NCI-H1694 (cell line): ENCODE measurements at regions not wholly inside any gene's neighbourhood (a gene's known extent, or its start where the extent isn't known, plus 50 kb on each side); places are given as distances from the start of the nearest gene placed in this dataset.

Source experiments
- DNase-seq: peaks from one replicate; lab custom pipeline; 2025; lab: John Stamatoyannopoulos, UW

- no peak for DNase-seq
These were observed 93.2 kb downstream of the PTCSC3 start for GRCh38 chr14:36083317-36083716.

GRCh38 chr14:36078080-36078479, 98.4 kb downstream of the PTCSC3 start:
- no peak for DNase-seq

GRCh38 chr14:36076197-36076596, 100.3 kb downstream of the PTCSC3 start:
- DNase-seq: no peak

- no peak for DNase-seq
These were observed 101.3 kb downstream of the PTCSC3 start for GRCh38 chr14:36075203-36075602.

GRCh38 chr14:36070720-36071043, 105.8 kb downstream of the PTCSC3 start:
- DNase-seq: no peak

- peak; percentile 57 for DNase-seq
These were observed 106.3 kb downstream of the PTCSC3 start for GRCh38 chr14:36070031-36070719.

- DNase-seq: peak; percentile 68
These were observed 107.0 kb downstream of the PTCSC3 start for GRCh38 chr14:36069535-36069900.

GRCh38 chr14:36068777-36069534, 107.6 kb downstream of the PTCSC3 start:
- no peak for DNase-seq

- DNase-seq: no peak
These were observed 108.9 kb downstream of the PTCSC3 start for GRCh38 chr14:36067428-36068187.

GRCh38 chr14:36066636-36067035, 109.9 kb downstream of the PTCSC3 start:
- DNase-seq: no peak

- DNase-seq: no peak
These were observed 110.7 kb downstream of the PTCSC3 start for GRCh38 chr14:36065831-36066230.

GRCh38 chr14:36059531-36059930, 117.0 kb downstream of the PTCSC3 start:
- DNase-seq: no peak

- peak; percentile 7 for DNase-seq
These were observed 118.9 kb downstream of the PTCSC3 start for GRCh38 chr14:36057452-36058116.

GRCh38 chr14:36056845-36057244, 119.7 kb downstream of the PTCSC3 start:
- no peak for DNase-seq

- no peak for DNase-seq
These were observed 120.8 kb downstream of the PTCSC3 start for GRCh38 chr14:36055681-36056225.

- DNase-seq: no peak
These were observed 121.5 kb downstream of the PTCSC3 start for GRCh38 chr14:36055052-36055378.

- no peak for DNase-seq
These were observed 122.0 kb downstream of the PTCSC3 start for GRCh38 chr14:36054353-36055051.

- DNase-seq: no peak
These were observed 123.8 kb downstream of the PTCSC3 start for GRCh38 chr14:36052681-36053080.

- no peak for DNase-seq
These were observed 124.5 kb downstream of the PTCSC3 start for GRCh38 chr14:36052063-36052462.

- no peak for DNase-seq
These were observed 127.9 kb downstream of the PTCSC3 start for GRCh38 chr14:36048667-36049066.

GRCh38 chr14:36047912-36048311, 128.6 kb downstream of the PTCSC3 start:
- no peak for DNase-seq

- DNase-seq: no peak
These were observed 140.8 kb downstream of the PTCSC3 start for GRCh38 chr14:36035675-36036074.
